ENCODE measurements at regions not wholly inside any gene's neighbourhood (a gene's known extent, or its start where the extent isn't known, plus 50 kb on each side); places are given as distances from the start of the nearest gene placed in this dataset.

GRCh38 chr2:207463433-207463832 lies 66.3 kb upstream of the CREB1 start:
- DNase-seq, result no peak

GRCh38 chr2:207464007-207464406 lies 65.8 kb upstream of the CREB1 start:
- no peak for DNase-seq

DNA sequence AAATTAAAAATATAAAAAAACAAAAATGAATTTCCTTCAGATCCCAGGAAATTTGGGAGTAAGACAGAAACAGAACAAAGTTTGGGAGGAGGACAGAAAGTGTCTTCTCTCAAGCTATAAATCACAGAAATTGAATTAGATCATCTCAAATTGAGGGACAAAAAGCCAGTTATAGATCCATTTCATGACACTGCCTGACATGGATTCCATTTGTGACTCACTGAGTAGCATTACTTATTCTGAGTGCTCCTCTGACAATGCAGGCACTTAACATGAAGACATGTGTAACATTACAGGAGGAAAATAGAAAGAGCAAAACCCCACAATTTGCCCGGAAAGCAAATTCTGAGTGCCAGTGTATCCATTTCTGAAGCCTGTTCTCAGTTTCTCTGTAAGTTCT lies 63.9 kb upstream of the CREB1 start:
- no peak for DNase-seq

GRCh38 chr2:207467716-207468347 lies 61.9 kb upstream of the CREB1 start:
- no peak for DNase-seq

- no peak for DNase-seq
Observed at GRCh38 chr2:207468488-207468887, 61.3 kb upstream of the CREB1 start.

GRCh38 chr2:207469451-207469850 lies 60.3 kb upstream of the CREB1 start:
- DNase-seq, result no peak

GRCh38 chr2:207469943-207470729 lies 59.6 kb upstream of the CREB1 start:
- DNase-seq, result no peak

DNA sequence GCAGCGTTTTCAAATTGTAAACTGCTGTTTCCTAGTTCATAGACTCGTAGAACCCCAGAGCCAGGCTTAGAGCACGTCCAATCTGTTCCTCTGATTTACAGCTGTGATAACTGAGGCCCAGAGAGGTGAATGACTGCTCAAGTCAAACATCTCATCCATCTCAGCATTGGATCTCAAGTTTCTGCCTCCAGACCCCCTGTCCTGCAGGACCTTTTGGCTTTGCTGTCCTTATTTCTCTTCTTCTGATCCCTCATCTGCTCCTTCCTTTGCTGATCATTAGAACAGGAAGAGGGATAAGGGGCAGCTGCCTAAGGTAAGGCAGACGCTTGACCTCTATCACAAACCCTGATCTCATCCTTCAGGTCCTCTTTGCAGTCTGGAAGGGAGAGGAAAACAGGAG lies 58.5 kb upstream of the CREB1 start:
- DNase-seq, result no peak

DNA sequence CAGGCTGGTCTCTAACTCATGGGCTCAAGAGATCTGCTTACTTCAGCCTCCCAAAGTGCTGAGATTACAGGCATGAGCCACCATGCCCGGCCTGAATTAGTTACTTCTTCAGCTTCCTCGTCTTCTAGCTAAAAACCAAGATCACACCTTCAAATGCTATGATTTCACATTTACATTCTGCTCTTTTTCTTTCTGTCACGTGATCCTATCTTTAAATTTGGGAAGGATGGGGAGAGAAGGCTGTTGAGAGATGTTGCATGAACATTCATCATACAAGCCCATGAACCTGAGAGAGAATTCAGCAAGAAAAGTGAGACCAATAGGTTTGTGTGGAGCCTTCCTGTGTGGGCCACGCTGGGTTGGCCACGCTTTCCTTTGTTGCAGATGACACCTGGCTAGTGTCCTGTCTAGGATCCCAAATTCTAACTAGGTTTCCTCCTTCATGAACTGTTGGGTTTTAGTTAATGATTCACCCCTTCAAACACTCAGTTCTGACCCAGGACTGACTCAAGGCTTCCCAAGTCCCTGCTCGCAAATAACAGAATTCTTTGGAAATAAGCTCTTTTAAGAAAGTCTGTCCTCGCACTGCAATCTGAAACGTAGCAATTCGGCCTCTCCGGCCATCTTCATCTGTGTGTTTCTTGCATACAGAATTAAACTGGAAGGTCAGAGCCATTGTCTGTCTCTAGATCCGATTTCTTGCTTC lies 57.3 kb upstream of the CREB1 start:
- no peak for DNase-seq

DNA sequence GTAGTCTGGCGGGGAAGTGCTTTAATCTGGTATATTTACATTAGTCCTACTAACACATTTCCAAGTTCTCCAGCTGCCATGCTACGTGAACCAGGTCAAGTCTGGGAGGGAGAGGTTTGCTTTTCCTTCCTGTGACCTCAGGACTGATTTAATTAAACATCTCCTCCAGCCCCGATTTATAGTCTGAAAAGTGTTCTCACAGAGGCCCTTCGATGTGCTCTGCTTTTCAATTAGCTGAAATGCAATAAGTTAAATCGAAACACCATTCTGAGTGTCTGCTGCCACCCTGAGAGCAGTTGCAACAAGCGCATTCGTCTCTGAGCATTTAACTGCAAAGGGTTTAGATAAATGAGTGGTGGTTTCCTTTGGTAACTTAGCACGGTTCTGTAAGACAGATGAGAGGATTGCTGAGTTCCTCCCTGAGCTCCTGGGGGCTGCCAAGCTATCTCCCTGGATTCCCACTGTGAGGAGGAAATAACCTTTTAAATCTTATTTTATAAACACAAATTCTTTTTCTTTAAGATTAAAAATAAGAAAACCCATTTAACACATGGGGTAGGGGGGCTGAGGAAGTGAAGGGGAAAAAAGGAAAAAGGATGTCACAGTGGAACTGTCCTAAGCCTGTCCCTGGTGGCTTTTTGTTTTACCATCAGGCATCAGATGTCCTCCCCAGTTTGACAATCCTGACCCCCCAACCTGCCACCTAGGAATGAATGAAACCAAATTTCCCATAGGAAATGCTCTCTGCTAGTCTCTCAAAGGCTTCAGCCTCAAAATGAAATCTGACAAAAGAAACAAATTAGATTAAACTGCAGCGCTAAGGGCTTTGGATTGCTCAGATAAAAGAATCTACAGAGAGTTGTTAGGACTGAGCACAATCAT lies 56.5 kb upstream of the CREB1 start:
- peak; percentile 62 to 81 for DNase-seq

- no peak for DNase-seq
Observed at GRCh38 chr2:207473931-207474235, 55.9 kb upstream of the CREB1 start.

DNA sequence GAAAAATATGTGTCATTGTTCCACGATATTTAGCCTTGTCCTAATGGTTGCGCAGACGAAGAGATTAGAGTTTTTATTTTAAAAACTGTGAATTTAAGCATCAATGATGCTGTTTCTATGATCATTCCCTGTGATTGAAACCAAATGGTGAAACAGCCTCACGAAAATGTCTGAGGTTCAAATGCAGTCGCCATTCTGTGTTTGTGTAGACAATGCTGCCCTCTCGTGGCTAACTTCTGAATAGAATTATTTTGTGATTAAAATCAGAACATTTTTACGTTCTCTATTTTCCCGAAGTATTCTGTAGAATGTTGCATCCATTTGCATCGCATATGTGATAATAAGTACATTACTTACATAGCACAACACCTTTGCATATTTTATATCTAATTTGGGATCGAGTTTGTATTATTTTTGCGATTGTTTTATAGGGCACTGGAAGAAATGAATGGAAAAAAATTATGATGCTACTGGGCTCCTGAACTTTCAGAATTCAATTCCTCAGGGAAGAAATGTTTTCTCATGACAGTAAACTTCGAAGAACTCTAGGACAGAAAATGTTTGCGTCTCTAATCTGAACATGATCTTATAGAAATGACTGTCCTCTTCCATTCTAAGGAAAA lies 54.8 kb upstream of the CREB1 start:
- peak in 1 of 2 experiments; percentile 50 for DNase-seq

GRCh38 chr2:207475546-207475945 lies 54.2 kb upstream of the CREB1 start:
- no peak for DNase-seq

DNA sequence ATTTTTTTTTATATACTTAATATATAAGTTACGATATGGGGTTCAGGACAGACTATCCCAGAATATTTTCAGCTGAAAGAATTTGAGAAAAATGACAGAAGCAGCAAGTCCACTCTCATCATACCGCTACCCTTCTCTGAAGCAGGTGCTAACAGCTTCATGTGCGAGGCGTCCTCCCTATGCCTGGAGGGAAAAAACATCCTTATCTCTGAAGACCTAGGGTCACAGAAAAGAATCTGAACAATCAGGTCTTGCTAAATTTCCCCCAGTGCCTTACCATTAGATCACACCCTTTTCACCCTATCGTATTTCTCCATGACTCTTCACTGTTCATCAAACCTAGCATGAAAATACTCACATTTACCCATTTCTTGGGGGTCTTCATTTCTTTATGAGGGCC lies 51.9 kb upstream of the CREB1 start:
- no peak for DNase-seq

- no peak for DNase-seq
Observed at GRCh38 chr2:207478572-207478971, 51.2 kb upstream of the CREB1 start.

- no peak for DNase-seq
Observed at GRCh38 chr2:207479198-207479785, 50.5 kb upstream of the CREB1 start.

Measured in SHP77 (cell line).